ENCODE measurements at regions not wholly inside any gene's neighbourhood (a gene's known extent, or its start where the extent isn't known, plus 50 kb on each side); places are given as distances from the start of the nearest gene placed in this dataset.

DNA sequence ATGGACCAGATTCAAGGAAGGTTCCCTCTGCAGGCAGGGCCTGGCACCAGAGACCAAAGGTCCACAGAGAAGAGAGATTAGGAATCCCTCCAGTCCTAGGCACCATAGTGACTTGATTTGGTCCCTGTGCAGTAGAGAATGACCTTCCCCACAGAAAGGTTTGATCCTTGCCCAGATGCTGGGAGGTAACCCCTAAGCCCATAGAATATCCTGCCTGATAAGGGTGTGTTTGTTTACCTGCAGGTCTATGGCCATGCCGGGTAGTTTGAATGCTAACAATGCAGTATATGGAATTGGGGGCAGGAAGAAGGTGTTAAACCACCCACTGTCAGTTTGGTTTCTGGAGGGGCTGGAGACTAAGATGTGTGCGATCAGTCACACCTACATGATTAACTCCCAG is 57.1 kb upstream of the NFASC start:
- TF ChIP-seq, protein P1, sequence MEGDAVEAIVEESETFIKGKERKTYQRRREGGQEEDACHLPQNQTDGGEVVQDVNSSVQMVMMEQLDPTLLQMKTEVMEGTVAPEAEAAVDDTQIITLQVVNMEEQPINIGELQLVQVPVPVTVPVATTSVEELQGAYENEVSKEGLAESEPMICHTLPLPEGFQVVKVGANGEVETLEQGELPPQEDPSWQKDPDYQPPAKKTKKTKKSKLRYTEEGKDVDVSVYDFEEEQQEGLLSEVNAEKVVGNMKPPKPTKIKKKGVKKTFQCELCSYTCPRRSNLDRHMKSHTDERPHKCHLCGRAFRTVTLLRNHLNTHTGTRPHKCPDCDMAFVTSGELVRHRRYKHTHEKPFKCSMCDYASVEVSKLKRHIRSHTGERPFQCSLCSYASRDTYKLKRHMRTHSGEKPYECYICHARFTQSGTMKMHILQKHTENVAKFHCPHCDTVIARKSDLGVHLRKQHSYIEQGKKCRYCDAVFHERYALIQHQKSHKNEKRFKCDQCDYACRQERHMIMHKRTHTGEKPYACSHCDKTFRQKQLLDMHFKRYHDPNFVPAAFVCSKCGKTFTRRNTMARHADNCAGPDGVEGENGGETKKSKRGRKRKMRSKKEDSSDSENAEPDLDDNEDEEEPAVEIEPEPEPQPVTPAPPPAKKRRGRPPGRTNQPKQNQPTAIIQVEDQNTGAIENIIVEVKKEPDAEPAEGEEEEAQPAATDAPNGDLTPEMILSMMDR (conservative IDR thresholded peaks at IDR 0.05 in 1 of 2, IDR thresholded peaks at IDR 0.05 in 1 of 2; ENCODE audit: extremely low read depth in 1 of 2, insufficient read depth in 1 of 2, low read depth in 1 of 2, low read length in 2 of 2) = no peak
- TF ChIP-seq EZH2 (IDR thresholded peaks at IDR 0.05; ENCODE audit: borderline replicate concordance, low read length) = no peak
